PC-3 (cell line): ENCODE measurements at regions not wholly inside any gene's neighbourhood (a gene's known extent, or its start where the extent isn't known, plus 50 kb on each side); places are given as distances from the start of the nearest gene placed in this dataset.

Experiments
- CTCF ChIP-seq: fragments of 300-600 bp; sonication (generic); conservative IDR thresholded peaks from 2 replicates; pipeline ENCODE4 v1.5.1; 2017; ENCODE audit warnings: antibody characterized with exemption, low read depth, mild to moderate bottlenecking, low read length
- EZH2 ChIP-seq: fragments of 300-600 bp; sonication (generic); IDR thresholded peaks from one replicate; pipeline ENCODE4 v1.6.1; 2017; ENCODE audit warnings: antibody characterized with exemption, mild to moderate bottlenecking, low read length; ENCODE audit not compliant: unreplicated experiment

- TF ChIP-seq CTCF (no peak), EZH2 (no peak)
These were observed 72.3 kb upstream of the TWIST2 start for GRCh38 chr2:238775591-238775990.
